SU-DHL-6 (cell line): ENCODE measurements at regions not wholly inside any gene's neighbourhood (a gene's known extent, or its start where the extent isn't known, plus 50 kb on each side); places are given as distances from the start of the nearest gene placed in this dataset.

ENCODE experiments used
- H2AFZ ChIP-seq: fragments of 200-600 bp; sonication (generic); 2 replicates; pipeline ENCODE4 v1.6.1; 2014; ENCODE audit warnings: low read depth, mild to moderate bottlenecking, moderate library complexity, mixed read lengths, antibody characterized with exemption, low read length; ENCODE audit not compliant: severe bottlenecking
- H3F3A ChIP-seq: fragments of 200-600 bp; shearing (Covaris generic); 2 replicates; pipeline ENCODE4 v1.6.0; 2016; ENCODE audit warnings: antibody characterized with exemption, mild to moderate bottlenecking; ENCODE audit not compliant: insufficient read depth
- H3K27ac ChIP-seq: fragments of 200-600 bp; sonication (generic); 2 replicates; pipeline ENCODE4 v1.5.1; 2016; ENCODE audit warnings: low read depth, mild to moderate bottlenecking, low read length, moderate library complexity, mixed read lengths
- H3K27me3 ChIP-seq: fragments of 200-600 bp; sonication (generic), shearing (Covaris generic); 2 replicates; pipeline ENCODE4 v1.6.0; 2014; ENCODE audit warnings: mild to moderate bottlenecking, low read length
- H3K36me3 ChIP-seq: fragments of 200-600 bp; sonication (generic); 2 replicates; pipeline ENCODE4 v1.6.1; 2014; ENCODE audit warnings: mild to moderate bottlenecking, low read length, mixed read lengths
- H3K4me2 ChIP-seq: fragments of 300-600, 200-600 bp; shearing (Covaris generic), sonication (generic); 2 replicates; pipeline ENCODE4 v1.6.0; 2014; ENCODE audit warnings: low read length, low read depth, mild to moderate bottlenecking; ENCODE audit not compliant: poor library complexity, severe bottlenecking
- H3K4me3 ChIP-seq: fragments of 200-600 bp; sonication (generic); 2 replicates; pipeline ENCODE4 v1.5.1; 2014; ENCODE audit warnings: antibody characterized with exemption, low read length, mild to moderate bottlenecking, mixed read lengths; ENCODE audit not compliant: insufficient read depth, poor library complexity, severe bottlenecking
- H3K79me2 ChIP-seq: fragments of 200-600 bp; sonication (generic); 2 replicates; pipeline ENCODE4 v1.6.1; 2014; ENCODE audit warnings: mild to moderate bottlenecking, low read length, moderate library complexity; ENCODE audit not compliant: insufficient read depth
- H3K9ac ChIP-seq: fragments of 200-600 bp; sonication (generic); 2 replicates; pipeline ENCODE4 v1.7.0; 2014; ENCODE audit warnings: mild to moderate bottlenecking, low read length
- H3K9me2 ChIP-seq: fragments of 200-600 bp; sonication (generic); replicated peaks from 2 replicates; pipeline ENCODE4 v1.6.1; 2014; ENCODE audit warnings: low read length; ENCODE audit not compliant: insufficient read depth
- H3K9me3 ChIP-seq: fragments of 200-600 bp; sonication (generic); 2 replicates; pipeline ENCODE4 v1.6.1; 2014; ENCODE audit warnings: low read length, mixed read lengths; ENCODE audit not compliant: insufficient read depth
- H4K20me1 ChIP-seq: fragments of 200-600 bp; sonication (generic); 2 replicates; pipeline ENCODE4 v1.6.1; 2014; ENCODE audit warnings: low read depth, mild to moderate bottlenecking, antibody characterized with exemption, low read length, moderate library complexity, mixed read lengths
- CTCF ChIP-seq: fragments of 200-600 bp; sonication (generic); IDR thresholded peaks from one replicate; pipeline ENCODE4 v1.5.1; 2017; ENCODE audit warnings: antibody characterized with exemption, mild to moderate bottlenecking, low read length, moderate library complexity; ENCODE audit not compliant: insufficient read depth, poor library complexity, severe bottlenecking
- EZH2phosphoT487 ChIP-seq: fragments of 200-600 bp; sonication (generic), shearing (Covaris generic); conservative IDR thresholded peaks from 2 replicates; pipeline ENCODE4 v1.6.1; 2018; ENCODE audit warnings: mild to moderate bottlenecking, antibody characterized with exemption, low read length, moderate library complexity, mixed read lengths

DNA sequence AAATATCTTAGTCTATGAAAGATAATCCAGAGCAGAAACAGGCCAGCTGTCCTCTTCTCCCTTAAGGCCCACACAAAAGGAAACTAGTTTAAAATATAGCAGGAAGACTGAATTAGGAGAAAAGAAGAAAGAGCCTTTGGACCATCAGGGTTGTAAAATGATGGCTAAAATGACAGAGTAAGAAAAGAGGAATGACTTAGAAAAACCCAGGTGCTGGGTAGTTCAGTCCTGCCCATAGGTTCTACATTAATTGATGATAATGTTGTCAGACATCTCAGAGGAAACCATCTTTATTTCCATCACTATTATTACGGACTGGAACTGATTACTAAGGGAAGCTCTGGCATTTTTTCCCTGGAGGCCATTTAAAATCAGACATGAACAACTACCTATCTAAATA lies 142.8 kb upstream of the STT3B start:
- TF ChIP-seq CTCF, result no peak
- TF ChIP-seq EZH2phosphoT487, result no peak
- Histone ChIP-seq H3K27ac (no peak overlapping the region), H4K20me1 (no peaks in the 10 kb centered on the region), H3K4me2 (no peak overlapping the region), H3F3A (no peaks in the 10 kb centered on the region), H3K79me2 (no peaks in the 10 kb centered on the region), H3K36me3 (no peaks in the 10 kb centered on the region), H2AFZ (no peak overlapping the region), H3K27me3 (no peaks in the 10 kb centered on the region), H3K9me2 (no peaks in the 10 kb centered on the region), H3K9me3 (no peaks in the 10 kb centered on the region), H3K9ac (no peak overlapping the region), H3K4me3 (no peak overlapping the region)

- no peaks in the 10 kb centered on the region for H4K20me1 ChIP-seq
- no peaks in the 10 kb centered on the region for H3K9me3 ChIP-seq
- H3K9me2 ChIP-seq, result no peaks in the 10 kb centered on the region
- TF ChIP-seq EZH2phosphoT487 (no peak), CTCF (no peak)
- no peak overlapping the region for H3K27ac ChIP-seq
- no peaks in the 10 kb centered on the region for H3K36me3 ChIP-seq
- no peak overlapping the region for H3K9ac ChIP-seq
- H3K4me2 ChIP-seq, result no peak overlapping the region
- no peaks in the 10 kb centered on the region for H3K27me3 ChIP-seq
- H3F3A ChIP-seq, result no peaks in the 10 kb centered on the region
- H3K79me2 ChIP-seq, result no peaks in the 10 kb centered on the region
- no peak overlapping the region for H3K4me3 ChIP-seq
- H2AFZ ChIP-seq, result no peak overlapping the region
Measured at GRCh38 chr3:31390466-31390865, 142.3 kb upstream of the STT3B start.

- H4K20me1 ChIP-seq, result no peaks in the 10 kb centered on the region
Measured at GRCh38 chr3:31391150-31391549, 141.6 kb upstream of the STT3B start.

More at GRCh38 chr3:31391150-31391549, 141.6 kb upstream of the STT3B start:
- no peak overlapping the region for H3K4me3 ChIP-seq
- no peaks in the 10 kb centered on the region for H3K9me3 ChIP-seq
- no peaks in the 10 kb centered on the region for H3K9me2 ChIP-seq
- no peak overlapping the region for H3K9ac ChIP-seq
- TF ChIP-seq EZH2phosphoT487 (no peak), CTCF (no peak)
- H3K4me2 ChIP-seq, result no peak overlapping the region
- no peak overlapping the region for H2AFZ ChIP-seq
- no peaks in the 10 kb centered on the region for H3K27me3 ChIP-seq
- no peaks in the 10 kb centered on the region for H3K36me3 ChIP-seq
- H3F3A ChIP-seq, result no peaks in the 10 kb centered on the region
- no peak overlapping the region for H3K27ac ChIP-seq
- no peaks in the 10 kb centered on the region for H3K79me2 ChIP-seq
